Epithelial cell of esophagus (primary cell): ENCODE measurements at regions not wholly inside any gene's neighbourhood (a gene's known extent, or its start where the extent isn't known, plus 50 kb on each side); places are given as distances from the start of the nearest gene placed in this dataset.

Experiments used
- DNase-seq: peaks from one replicate; pipeline ENCODE4 v3.0.0; 2010; ENCODE audit warnings: low read depth
- H3K4me3 ChIP-seq: 2 replicates; pipeline ENCODE4 v1.5.1; 2011; ENCODE audit warnings: mild to moderate bottlenecking, low read length, control low read depth
- CTCF ChIP-seq: IDR thresholded peaks from 2 replicates; pipeline ENCODE4 v1.5.1; 2011; ENCODE audit warnings: low read depth, mild to moderate bottlenecking, low read length, control low read depth, inconsistent platforms; ENCODE audit not compliant: insufficient read depth; ENCODE audit errors: missing control alignments

GRCh38 chr3:107028626-107029025 lies 348.6 kb upstream of the CCDC54 start:
- TF ChIP-seq CTCF, result no peak
- DNase-seq, result no peak
- H3K4me3 ChIP-seq, result no peak overlapping the region

- no peak for TF ChIP-seq CTCF
- no peak overlapping the region for H3K4me3 ChIP-seq
- no peak for DNase-seq
These were observed 345.1 kb upstream of the CCDC54 start for GRCh38 chr3:107032111-107032510.

- no peak for DNase-seq
- no peak for TF ChIP-seq CTCF
- no peak overlapping the region for H3K4me3 ChIP-seq
These were observed 343.1 kb upstream of the CCDC54 start for GRCh38 chr3:107034142-107034541.

- TF ChIP-seq CTCF, result no peak
- H3K4me3 ChIP-seq, result no peak overlapping the region
- DNase-seq, result no peak
These were observed 342.1 kb upstream of the CCDC54 start for GRCh38 chr3:107035176-107035575.

GRCh38 chr3:107044677-107045076 lies 332.6 kb upstream of the CCDC54 start:
- H3K4me3 ChIP-seq, result no peak overlapping the region
- TF ChIP-seq CTCF, result no peak
- DNase-seq, result no peak

GRCh38 chr3:107045791-107046190 lies 331.4 kb upstream of the CCDC54 start:
- no peak for TF ChIP-seq CTCF
- no peak overlapping the region for H3K4me3 ChIP-seq
- DNase-seq, result peak; percentile 29

GRCh38 chr3:107055181-107055942 lies 321.9 kb upstream of the CCDC54 start:
- no peak for DNase-seq
- no peak overlapping the region for H3K4me3 ChIP-seq
- no peak for TF ChIP-seq CTCF
